ENCODE measurements at regions not wholly inside any gene's neighbourhood (a gene's known extent, or its start where the extent isn't known, plus 50 kb on each side); places are given as distances from the start of the nearest gene placed in this dataset.

- no peaks in the 10 kb centered on the region for H3K36me3 ChIP-seq (ENCODE audit: control insufficient read depth, insufficient read depth, low read length)
- DNase-seq (ENCODE audit: extremely low read depth in 1 of 4, low spot score in 3 of 4) (no peak), FAIRE-seq (no peak), ATAC-seq (no peak)
- intact Hi-C loops (cut with micrococcal nuclease) (no loop called here), in situ Hi-C loops (cut with MboI) (no loop called here)
- no peaks in the 10 kb centered on the region for H3K9me3 ChIP-seq (replicated peaks; ENCODE audit: control insufficient read depth, insufficient read depth, low read depth, low read length)
- ChIA-PET POLR2A (no interaction called here), CTCF (ENCODE audit: low intra/inter-chr PET ratio) (no interaction called here)
- no peak overlapping the region for H3K4me3 ChIP-seq
- H3K4me1 ChIP-seq (replicated peaks in 1 of 2; ENCODE audit: control insufficient read depth in 2 of 2, insufficient read depth in 2 of 2, low read length in 2 of 2) = no peaks in the 10 kb centered on the region
- BruUV-seq (replicated peaks) = no TSS peak
- no peaks in the 10 kb centered on the region for H3K79me2 ChIP-seq (ENCODE audit: control insufficient read depth, insufficient read depth, low read length)
- TF ChIP-seq BHLHE40 (IDR thresholded peaks at IDR 0.05; ENCODE audit: low read length) (no peak), MIER1 (IDR thresholded peaks at IDR 0.05; ENCODE audit: low read depth) (no peak), LEF1 (IDR thresholded peaks at IDR 0.05) (no peak), SRSF3 (IDR thresholded peaks at IDR 0.05; ENCODE audit: insufficient read depth, low read length) (no peak), MTA3 (IDR thresholded peaks at IDR 0.05; ENCODE audit: borderline replicate concordance) (no peak), ZBTB43 (CRISPR knock-in tag; IDR thresholded peaks at IDR 0.05) (no peak), TCFL5 (CRISPR knock-in tag; conservative IDR thresholded peaks at IDR 0.05) (no peak), DDX20 (tag; IDR thresholded peaks at IDR 0.05; ENCODE audit: low read depth) (no peak), CBFA2T2 (conservative IDR thresholded peaks at IDR 0.05) (no peak), IRF9 (tag; IDR thresholded peaks at IDR 0.05) (no peak), MNT (conservative IDR thresholded peaks at IDR 0.05) (no peak), ATF3 (IDR thresholded peaks at IDR 0.05) (no peak), ATF3 (CRISPR knock-in tag; conservative IDR thresholded peaks at IDR 0.05) (no peak), ZC3H4 (CRISPR knock-in tag; IDR thresholded peaks at IDR 0.05; ENCODE audit: borderline replicate concordance) (no peak), MLLT1 (IDR thresholded peaks at IDR 0.05) (no peak)
- TF ChIP-seq, protein P1, sequence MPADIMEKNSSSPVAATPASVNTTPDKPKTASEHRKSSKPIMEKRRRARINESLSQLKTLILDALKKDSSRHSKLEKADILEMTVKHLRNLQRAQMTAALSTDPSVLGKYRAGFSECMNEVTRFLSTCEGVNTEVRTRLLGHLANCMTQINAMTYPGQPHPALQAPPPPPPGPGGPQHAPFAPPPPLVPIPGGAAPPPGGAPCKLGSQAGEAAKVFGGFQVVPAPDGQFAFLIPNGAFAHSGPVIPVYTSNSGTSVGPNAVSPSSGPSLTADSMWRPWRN (IDR thresholded peaks at IDR 0.05; ENCODE audit: low read depth) = no peak
- H3K4me2 ChIP-seq (ENCODE audit: insufficient read depth, low read length) = no peak overlapping the region
- H3K27me3 ChIP-seq (ENCODE audit: control insufficient read depth in 2 of 2, insufficient read depth in 2 of 2, low read length in 2 of 2) = no peaks in the 10 kb centered on the region; a peak in 1 of 5 replicates
- H3K9ac ChIP-seq (ENCODE audit: insufficient read depth in 1 of 2, low read depth in 2 of 2, low read length in 2 of 2) = no peak overlapping the region
- H3K9me1 ChIP-seq (ENCODE audit: control insufficient read depth, insufficient read depth, low read length) = no peaks in the 10 kb centered on the region
- no peaks in the 10 kb centered on the region for H4K20me1 ChIP-seq (replicated peaks; ENCODE audit: control insufficient read depth, insufficient read depth, low read length)
- 0% methylated on average over 3 of the region's 4 CpGs for WGBS (ENCODE audit: insufficient coverage, low coverage, missing lambda C conversion rate)
- no peak overlapping the region for H3K27ac ChIP-seq (ENCODE audit: extremely low read depth, low read depth, low read length)
- no peak overlapping the region for H2AFZ ChIP-seq (ENCODE audit: low read depth, low read length)
These were observed 69.1 kb upstream of the GPR12 start for GRCh38 chr13:26829716-26830115.

Data from K562 (cell line).